GM20000 (cell line): ENCODE measurements at regions not wholly inside any gene's neighbourhood (a gene's known extent, or its start where the extent isn't known, plus 50 kb on each side); places are given as distances from the start of the nearest gene placed in this dataset.

Source experiments
- DNase-seq: peaks from one replicate; pipeline ENCODE4 v3.0.0; 2012; ENCODE audit warnings: low spot score
- CTCF ChIP-seq: IDR thresholded peaks from 2 replicates; pipeline ENCODE4 v1.5.1; 2012; ENCODE audit warnings: mild to moderate bottlenecking, control low read depth; ENCODE audit errors: extremely low read depth, missing control alignments

GRCh38 chr16:13672196-13672595 lies 247.8 kb upstream of the ERCC4 start:
- TF ChIP-seq CTCF, result no peak
- no peak for DNase-seq

- no peak for DNase-seq
- TF ChIP-seq CTCF, result no peak
Observed at GRCh38 chr16:13680021-13680889, 239.7 kb upstream of the ERCC4 start.

- no peak for TF ChIP-seq CTCF
- DNase-seq, result no peak
Observed at GRCh38 chr16:13684819-13685563, 235.0 kb upstream of the ERCC4 start.

- no peak for TF ChIP-seq CTCF
- DNase-seq, result no peak
Observed at GRCh38 chr16:13696017-13696416, 223.9 kb upstream of the ERCC4 start.

GRCh38 chr16:13697013-13697412 lies 222.9 kb upstream of the ERCC4 start:
- TF ChIP-seq CTCF, result no peak
- DNase-seq, result no peak

- no peak for TF ChIP-seq CTCF
- DNase-seq, result no peak
Observed at GRCh38 chr16:13697568-13697967, 222.4 kb upstream of the ERCC4 start.

- no peak for TF ChIP-seq CTCF
Observed at GRCh38 chr16:13702614-13703013, 217.3 kb upstream of the ERCC4 start.

More at GRCh38 chr16:13702614-13703013, 217.3 kb upstream of the ERCC4 start:
- no peak for DNase-seq
